GM08714 (cell line): ENCODE measurements at regions not wholly inside any gene's neighbourhood (a gene's known extent, or its start where the extent isn't known, plus 50 kb on each side); places are given as distances from the start of the nearest gene placed in this dataset.
"Not testable (repeated sequence)": the region's sequence is repeated elsewhere in the genome, so short reads cannot be mapped to it uniquely, and the experiment has no call there.

Source experiments
- H3K4me3 ChIP-seq: fragments of 200-500 bp; sonication (Bioruptor generic); 2 replicates; pipeline ENCODE4 v1.5.1; 2014; ENCODE audit warnings: mild to moderate bottlenecking, low read length, inconsistent platforms
- ZNF274 ChIP-seq: IDR thresholded peaks from 2 replicates; pipeline ENCODE4 v1.6.1; 2012; ENCODE audit warnings: mild to moderate bottlenecking, low read depth, low read length

GRCh38 chr11:121996574-121996973 lies 119.4 kb downstream of the BLID start:
- no peak for TF ChIP-seq ZNF274
- no peak overlapping the region for H3K4me3 ChIP-seq

GRCh38 chr11:121983901-121984300 lies 132.1 kb downstream of the BLID start:
- TF ChIP-seq ZNF274: no peak

DNA sequence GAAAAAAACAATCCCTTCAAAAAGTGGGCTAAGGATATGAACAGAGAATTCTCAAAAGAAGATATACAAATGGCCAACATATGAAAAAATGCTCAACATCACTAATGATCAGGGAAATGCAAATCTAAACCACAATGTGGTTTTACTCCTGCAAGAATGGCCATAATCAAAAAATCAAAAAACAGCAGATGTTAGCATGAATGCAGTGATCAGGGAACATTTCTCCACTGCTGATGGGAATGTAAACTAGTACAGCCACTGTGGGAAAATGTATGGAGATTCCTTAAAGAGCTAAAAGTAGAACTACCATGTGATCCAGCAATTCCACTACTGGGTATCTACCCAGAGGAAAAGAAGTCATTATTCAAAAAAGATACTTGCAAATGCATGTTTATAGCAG lies 138.1 kb downstream of the BLID start:
- not testable (repeated sequence) for H3K4me3 ChIP-seq

More at GRCh38 chr11:121983901-121984300, 132.1 kb downstream of the BLID start:
- no peak overlapping the region for H3K4me3 ChIP-seq

DNA sequence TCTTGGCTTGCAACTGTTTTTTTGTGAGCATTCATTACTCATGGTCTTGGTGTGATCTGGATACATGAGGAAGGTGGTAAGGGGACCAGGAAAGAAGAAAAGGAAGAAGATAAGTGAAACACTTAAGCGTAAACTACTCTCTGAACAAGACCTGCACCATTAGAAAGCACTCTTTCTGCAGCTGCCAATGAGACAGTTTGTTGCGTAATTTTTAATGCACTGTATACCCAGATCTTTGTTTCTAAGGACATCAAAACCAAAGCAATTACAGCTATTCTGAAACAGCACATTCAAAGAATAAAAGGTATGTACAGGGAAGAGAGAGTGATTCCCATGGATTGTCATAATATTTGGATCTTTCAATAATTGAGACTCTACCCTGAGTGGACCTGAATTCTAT lies 147.4 kb downstream of the BLID start:
- TF ChIP-seq ZNF274: no peak
- no peak overlapping the region for H3K4me3 ChIP-seq

- TF ChIP-seq ZNF274: no peak
- no peak overlapping the region for H3K4me3 ChIP-seq
Observed at GRCh38 chr11:121967131-121967704, 148.8 kb downstream of the BLID start.

DNA sequence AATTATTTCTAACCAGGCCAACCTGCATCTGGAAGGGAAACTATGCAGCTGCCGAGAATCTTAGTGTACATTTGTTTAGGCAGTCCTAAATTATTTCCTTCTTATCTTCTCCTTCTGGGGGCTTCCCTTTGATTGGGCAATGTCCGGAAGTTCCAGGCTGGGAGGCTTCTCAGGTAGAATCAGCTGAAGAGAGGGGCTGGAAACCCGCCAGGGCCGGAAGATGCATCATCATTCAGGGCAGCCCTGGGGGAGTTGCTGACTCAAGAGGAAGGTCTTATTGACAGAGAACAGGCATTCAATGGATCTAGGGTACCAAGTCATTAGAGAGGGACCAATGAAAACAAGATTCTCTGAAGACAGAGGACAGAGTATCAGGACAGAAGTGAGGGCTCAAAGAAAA lies 150.7 kb downstream of the BLID start:
- no peak overlapping the region for H3K4me3 ChIP-seq
- no peak for TF ChIP-seq ZNF274

- no peak for TF ChIP-seq ZNF274
- H3K4me3 ChIP-seq: no peak overlapping the region
Observed at GRCh38 chr11:121964591-121964990, 151.4 kb downstream of the BLID start.

GRCh38 chr11:121963846-121964245 lies 152.2 kb downstream of the BLID start:
- not testable (repeated sequence) for H3K4me3 ChIP-seq

GRCh38 chr11:121961321-121961801 lies 154.7 kb downstream of the BLID start:
- no peak overlapping the region for H3K4me3 ChIP-seq
- TF ChIP-seq ZNF274: no peak

GRCh38 chr11:121958971-121959325 lies 157.1 kb downstream of the BLID start:
- no peak for TF ChIP-seq ZNF274
- no peak overlapping the region for H3K4me3 ChIP-seq

GRCh38 chr11:121958323-121958970 lies 157.6 kb downstream of the BLID start:
- no peak for TF ChIP-seq ZNF274

GRCh38 chr11:121953122-121953521 lies 162.9 kb downstream of the BLID start:
- no peak for TF ChIP-seq ZNF274
- H3K4me3 ChIP-seq: no peak overlapping the region

More at GRCh38 chr11:121958323-121958970, 157.6 kb downstream of the BLID start:
- H3K4me3 ChIP-seq: no peak overlapping the region

GRCh38 chr11:121950160-121950559 lies 165.9 kb downstream of the BLID start:
- H3K4me3 ChIP-seq: no peak overlapping the region
- TF ChIP-seq ZNF274: no peak

DNA sequence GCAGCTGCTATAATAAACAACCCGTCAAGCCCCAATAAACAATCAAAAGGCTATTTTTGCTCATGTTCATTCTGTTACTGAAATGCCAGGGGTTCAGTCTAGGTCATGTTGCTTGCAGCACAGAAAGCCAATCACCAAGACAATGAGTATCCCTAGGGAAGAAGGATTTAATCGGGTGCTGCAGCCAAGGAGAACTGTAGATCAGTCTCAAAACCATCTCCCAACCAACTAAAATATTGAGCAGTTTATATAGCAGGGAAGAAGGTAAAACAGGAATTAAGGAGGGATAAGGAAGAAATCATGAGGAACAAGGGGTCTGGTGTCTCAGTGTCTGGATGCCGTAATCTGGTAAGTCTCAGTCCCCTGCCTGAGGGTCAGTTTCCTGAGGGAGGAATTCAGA lies 169.5 kb downstream of the BLID start:
- H3K4me3 ChIP-seq: no peak overlapping the region
- TF ChIP-seq ZNF274: no peak

DNA sequence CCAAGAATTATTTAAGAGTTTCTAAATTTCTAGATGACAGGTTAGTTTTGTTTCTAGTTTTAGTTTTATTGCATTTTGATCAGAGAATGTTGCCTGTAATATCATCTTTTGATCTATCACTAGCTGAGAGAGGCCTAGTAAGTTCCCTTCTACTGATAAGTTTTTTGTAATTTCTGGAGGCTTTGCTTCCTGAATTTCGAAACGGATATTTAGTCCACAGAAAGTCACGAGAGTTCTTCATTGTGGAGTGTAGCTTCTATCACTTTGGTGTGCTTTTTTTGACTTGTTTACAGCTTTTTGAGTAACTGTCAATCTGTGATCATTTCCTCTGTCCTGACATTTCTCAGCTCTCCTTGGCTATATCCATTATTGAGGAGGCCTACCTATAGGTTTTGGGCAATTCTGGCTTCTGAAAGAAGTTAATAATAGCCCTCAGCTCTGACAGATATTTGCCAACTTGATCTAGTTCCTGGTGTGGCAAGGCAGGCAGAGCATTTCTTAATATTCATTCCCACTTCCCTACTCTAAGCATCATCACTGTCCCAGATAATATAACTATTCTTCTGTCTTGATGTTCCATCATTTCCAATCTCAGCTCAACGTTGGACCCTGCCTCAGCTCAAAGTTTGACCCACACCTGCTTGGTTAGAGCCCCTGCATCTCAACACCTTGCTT lies 171.3 kb downstream of the BLID start:
- H3K4me3 ChIP-seq: no peak overlapping the region
- no peak for TF ChIP-seq ZNF274
